Neural progenitor cell (in vitro differentiated cells): ENCODE measurements at regions not wholly inside any gene's neighbourhood (a gene's known extent, or its start where the extent isn't known, plus 50 kb on each side); places are given as distances from the start of the nearest gene placed in this dataset.

Experiments used
- DNase-seq: peaks from one replicate; pipeline ENCODE4 v3.0.0-alpha.2; 2016; ENCODE audit warnings: low spot score
- H2AFZ ChIP-seq: fragments of 200-600 bp; sonication (generic); replicated peaks from 2 replicates; pipeline ENCODE4 v1.6.1; 2016; ENCODE audit warnings: antibody characterized with exemption
- H3F3A ChIP-seq: fragments of 200-600 bp; sonication (generic); 2 replicates; pipeline ENCODE4 v1.6.1; 2016; ENCODE audit warnings: antibody characterized with exemption, low read depth
- H3K27ac ChIP-seq: fragments of 200-600 bp; sonication (generic); 2 replicates; pipeline ENCODE4 v1.5.1; 2016; ENCODE audit warnings: mild to moderate bottlenecking
- H3K27me3 ChIP-seq: fragments of 200-600 bp; sonication (generic); 2 replicates; pipeline ENCODE4 v1.6.1; 2016; ENCODE audit warnings: mild to moderate bottlenecking, moderate library complexity
- H3K36me3 ChIP-seq: fragments of 200-600 bp; sonication (generic); 2 replicates; pipeline ENCODE4 v1.5.1; 2016
- H3K4me1 ChIP-seq: fragments of 200-600 bp; sonication (generic); 2 replicates; pipeline ENCODE4 v1.6.1; 2016; ENCODE audit warnings: mixed run types
- H3K4me2 ChIP-seq: fragments of 200-600 bp; sonication (generic); 2 replicates; pipeline ENCODE4 v1.6.1; 2016
- H3K4me3 ChIP-seq: fragments of 200-600 bp; sonication (generic); 2 replicates; pipeline ENCODE4 v1.5.1; 2016
- H3K79me2 ChIP-seq: fragments of 200-600 bp; sonication (generic); 2 replicates; pipeline ENCODE4 v1.6.1; 2016; ENCODE audit warnings: low read depth
- H3K9ac ChIP-seq: fragments of 200-600 bp; sonication (generic); 2 replicates; pipeline ENCODE4 v1.6.1; 2016
- H3K9me3 ChIP-seq: fragments of 200-600 bp; sonication (generic); 2 replicates; pipeline ENCODE4 v1.5.1; 2016; ENCODE audit warnings: low read depth
- H4K20me1 ChIP-seq: fragments of 200-600 bp; sonication (generic); 2 replicates; pipeline ENCODE4 v1.6.1; 2016; ENCODE audit warnings: low read depth
- H3K27ac Mint-ChIP-seq: 3 replicates; pipeline ENCODE4 v1.8.0; 2021; ENCODE audit warnings: mixed read lengths
- H3K27me3 Mint-ChIP-seq: 2 replicates; pipeline ENCODE4 v1.8.0; 2022; ENCODE audit warnings: low read depth, mild to moderate bottlenecking, inconsistent platforms, moderate library complexity, mixed read lengths; ENCODE audit not compliant: insufficient read depth
- H3K36me3 Mint-ChIP-seq: 3 replicates; pipeline ENCODE4 v1.8.0; 2021; ENCODE audit warnings: mixed read lengths
- H3K4me1 Mint-ChIP-seq: 3 replicates; pipeline ENCODE4 v1.8.0; 2021; ENCODE audit warnings: mixed read lengths
- H3K4me3 Mint-ChIP-seq: 3 replicates; pipeline ENCODE4 v1.8.0; 2021; ENCODE audit warnings: mild to moderate bottlenecking, moderate library complexity, mixed read lengths
- H3K9me3 Mint-ChIP-seq: 3 replicates; pipeline ENCODE4 v1.8.0; 2020; ENCODE audit warnings: mixed read lengths
- EZH2 ChIP-seq: fragments of 200-600 bp; sonication (generic); IDR thresholded peaks from 2 replicates; pipeline ENCODE4 v1.6.1; 2017; ENCODE audit warnings: antibody characterized with exemption, mild to moderate bottlenecking, moderate library complexity
- EZH2phosphoT487 ChIP-seq: fragments of 200-600 bp; sonication (generic); IDR thresholded peaks from 2 replicates; pipeline ENCODE4 v1.6.1; 2017; ENCODE audit warnings: antibody characterized with exemption
- TF ChIP-seq, protein P1 (sequence below): fragments of 200-600 bp; sonication (generic); IDR thresholded peaks from 2 replicates; pipeline ENCODE4 v1.5.1; 2017; ENCODE audit warnings: antibody characterized with exemption, mild to moderate bottlenecking

DNA sequence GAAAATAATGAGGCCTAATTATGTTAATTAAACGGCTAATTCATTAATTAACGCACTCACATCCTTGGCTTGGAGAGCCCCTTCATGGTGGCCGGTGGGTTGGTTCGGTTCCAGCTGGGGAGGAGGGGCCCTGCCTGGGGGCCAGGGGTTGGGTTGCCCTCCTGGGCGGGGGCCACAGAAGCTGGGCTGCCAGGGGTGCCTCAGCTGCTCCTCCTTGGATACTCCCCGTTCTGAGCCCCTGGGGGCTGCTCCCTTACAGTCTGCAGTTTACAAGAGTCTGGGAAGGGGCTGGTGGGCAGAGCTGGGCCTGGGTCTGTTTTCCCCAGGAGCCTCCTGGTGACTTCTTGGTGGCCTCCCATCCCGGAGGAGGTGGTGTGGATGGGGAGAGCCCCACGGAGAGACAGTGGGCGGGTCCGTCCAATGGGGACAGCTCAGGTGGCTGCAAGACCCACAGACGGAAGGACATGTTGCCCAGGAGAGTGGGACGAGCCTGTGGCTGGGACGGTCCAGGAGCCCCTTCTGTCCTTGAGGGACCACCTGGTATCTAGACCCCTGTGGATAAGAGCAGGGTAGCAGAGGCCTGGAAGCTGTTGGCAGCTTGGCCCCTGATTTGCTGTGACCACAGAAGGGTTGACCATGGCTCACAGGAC is 277.5 kb downstream of the PBX3 start:
- Histone ChIP-seq H3F3A (no peaks in the 10 kb centered on the region), H3K79me2 (no peaks in the 10 kb centered on the region), H3K27me3 (no peaks in the 10 kb centered on the region), H3K36me3 (no peaks in the 10 kb centered on the region), H3K9me3 (no peaks in the 10 kb centered on the region), H3K4me1 (no peaks in the 10 kb centered on the region), H3K9ac (no peak overlapping the region), H2AFZ (no peak overlapping the region), H4K20me1 (no peaks in the 10 kb centered on the region), H3K4me3 (no peak overlapping the region), H3K27ac (no peak overlapping the region), H3K4me2 (no peak overlapping the region)
- H3K9me3 Mint-ChIP-seq, result no peaks in the 10 kb centered on the region
- TF ChIP-seq, protein P1, sequence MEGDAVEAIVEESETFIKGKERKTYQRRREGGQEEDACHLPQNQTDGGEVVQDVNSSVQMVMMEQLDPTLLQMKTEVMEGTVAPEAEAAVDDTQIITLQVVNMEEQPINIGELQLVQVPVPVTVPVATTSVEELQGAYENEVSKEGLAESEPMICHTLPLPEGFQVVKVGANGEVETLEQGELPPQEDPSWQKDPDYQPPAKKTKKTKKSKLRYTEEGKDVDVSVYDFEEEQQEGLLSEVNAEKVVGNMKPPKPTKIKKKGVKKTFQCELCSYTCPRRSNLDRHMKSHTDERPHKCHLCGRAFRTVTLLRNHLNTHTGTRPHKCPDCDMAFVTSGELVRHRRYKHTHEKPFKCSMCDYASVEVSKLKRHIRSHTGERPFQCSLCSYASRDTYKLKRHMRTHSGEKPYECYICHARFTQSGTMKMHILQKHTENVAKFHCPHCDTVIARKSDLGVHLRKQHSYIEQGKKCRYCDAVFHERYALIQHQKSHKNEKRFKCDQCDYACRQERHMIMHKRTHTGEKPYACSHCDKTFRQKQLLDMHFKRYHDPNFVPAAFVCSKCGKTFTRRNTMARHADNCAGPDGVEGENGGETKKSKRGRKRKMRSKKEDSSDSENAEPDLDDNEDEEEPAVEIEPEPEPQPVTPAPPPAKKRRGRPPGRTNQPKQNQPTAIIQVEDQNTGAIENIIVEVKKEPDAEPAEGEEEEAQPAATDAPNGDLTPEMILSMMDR, result no peak
- TF ChIP-seq EZH2phosphoT487, result no peak
- TF ChIP-seq EZH2, result no peak
- no peaks in the 10 kb centered on the region for H3K4me1 Mint-ChIP-seq
- H3K27ac Mint-ChIP-seq, result no peak overlapping the region
- DNase-seq, result no peak
- peaks cover 12% of the 10 kb centered on the region for H3K27me3 Mint-ChIP-seq
- H3K4me3 Mint-ChIP-seq, result no peak overlapping the region
- no peaks in the 10 kb centered on the region for H3K36me3 Mint-ChIP-seq

DNA sequence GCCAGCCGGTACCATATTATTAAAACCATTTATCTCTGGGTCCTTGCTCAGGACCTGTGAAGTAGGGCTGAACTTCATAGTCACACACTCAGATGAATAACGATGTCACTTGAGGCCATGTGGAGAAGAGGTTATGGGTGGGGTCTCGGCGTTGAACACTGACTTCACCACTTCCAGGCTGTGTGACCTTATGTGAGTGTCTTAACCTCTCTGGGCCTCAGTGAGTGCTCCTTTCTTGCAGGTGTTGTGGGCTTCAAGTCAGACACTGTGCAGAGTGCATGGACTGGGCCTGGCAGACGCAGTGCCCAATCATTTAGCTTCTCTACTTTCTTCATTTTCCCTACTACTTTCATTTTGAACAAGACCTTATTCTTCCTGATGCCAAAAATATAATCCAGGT is 278.8 kb downstream of the PBX3 start:
- H3K4me1 ChIP-seq, result no peaks in the 10 kb centered on the region
- no peaks in the 10 kb centered on the region for H3K36me3 ChIP-seq
- no peaks in the 10 kb centered on the region for H3F3A ChIP-seq
- H4K20me1 ChIP-seq, result no peaks in the 10 kb centered on the region
- no peak overlapping the region for H3K4me3 Mint-ChIP-seq
- no peak for DNase-seq
- H3K9ac ChIP-seq, result no peak overlapping the region
- no peaks in the 10 kb centered on the region for H3K36me3 Mint-ChIP-seq
- H3K4me3 ChIP-seq, result no peak overlapping the region
- H3K9me3 ChIP-seq, result no peaks in the 10 kb centered on the region
- no peaks in the 10 kb centered on the region for H3K9me3 Mint-ChIP-seq
- peaks cover 11% of the 10 kb centered on the region for H3K27me3 Mint-ChIP-seq
- no peaks in the 10 kb centered on the region for H3K27me3 ChIP-seq
- no peak overlapping the region for H3K27ac ChIP-seq
- no peak overlapping the region for H2AFZ ChIP-seq
- TF ChIP-seq, protein P1, result no peak
- no peak for TF ChIP-seq EZH2
- no peak for TF ChIP-seq EZH2phosphoT487
- no peaks in the 10 kb centered on the region for H3K4me1 Mint-ChIP-seq
- no peak overlapping the region for H3K4me2 ChIP-seq
- no peaks in the 10 kb centered on the region for H3K79me2 ChIP-seq
- peak overlapping the region; percentile 9 for H3K27ac Mint-ChIP-seq

DNA sequence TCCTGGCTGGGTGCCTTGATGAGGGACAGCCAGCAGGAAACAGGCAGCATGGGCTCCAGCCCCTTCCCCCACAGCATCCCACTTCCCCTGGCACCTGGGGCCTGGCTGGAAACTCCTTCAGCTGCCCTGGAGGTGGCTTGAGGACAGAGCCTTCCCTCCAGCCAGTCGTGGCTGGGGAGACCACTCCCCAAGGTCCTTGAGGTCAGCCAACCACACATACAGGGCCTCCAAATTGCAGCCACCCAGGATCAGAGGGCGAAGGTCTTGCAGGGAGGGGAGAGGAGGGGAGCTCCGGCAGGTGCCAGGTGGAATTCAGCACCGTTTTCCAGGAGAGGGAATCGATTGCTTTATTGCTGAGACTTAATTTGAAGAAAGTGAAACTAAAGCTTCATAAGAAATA is 280.4 kb downstream of the PBX3 start:
- H3K9me3 ChIP-seq, result no peaks in the 10 kb centered on the region
- H3F3A ChIP-seq, result no peaks in the 10 kb centered on the region
- no peak overlapping the region for H2AFZ ChIP-seq
- H3K4me1 Mint-ChIP-seq, result no peaks in the 10 kb centered on the region
- no peak overlapping the region for H3K9ac ChIP-seq
- peaks cover 9% of the 10 kb centered on the region for H3K27me3 Mint-ChIP-seq
- H3K4me2 ChIP-seq, result no peak overlapping the region
- no peak overlapping the region for H3K27ac ChIP-seq
- H3K9me3 Mint-ChIP-seq, result no peaks in the 10 kb centered on the region
- H3K4me3 ChIP-seq, result no peak overlapping the region
- TF ChIP-seq, protein P1, result no peak
- TF ChIP-seq EZH2phosphoT487 (no peak), EZH2 (no peak)
- H3K27me3 ChIP-seq, result no peaks in the 10 kb centered on the region
- no peaks in the 10 kb centered on the region for H3K36me3 Mint-ChIP-seq
- H4K20me1 ChIP-seq, result no peaks in the 10 kb centered on the region
- H3K79me2 ChIP-seq, result no peaks in the 10 kb centered on the region
- no peak for DNase-seq
- H3K4me3 Mint-ChIP-seq, result no peak overlapping the region
- no peak overlapping the region for H3K27ac Mint-ChIP-seq
- no peaks in the 10 kb centered on the region for H3K36me3 ChIP-seq
- H3K4me1 ChIP-seq, result no peaks in the 10 kb centered on the region
